ENCODE measurements at regions not wholly inside any gene's neighbourhood (a gene's known extent, or its start where the extent isn't known, plus 50 kb on each side); places are given as distances from the start of the nearest gene placed in this dataset.

- intact Hi-C loops (cut with DNase I; ENCODE audit: low total_unique reads): no loop called here
These were observed 1072.3 kb downstream of the FLRT2 start for GRCh38 chr14:86602263-86602662.

GRCh38 chr14:86601813-86602212, 1071.9 kb downstream of the FLRT2 start:
- Histone ChIP-seq H3K36me3 (no peaks in the 10 kb centered on the region), H3K4me1 (no peaks in the 10 kb centered on the region), H3K27ac (no peak overlapping the region), H3K4me3 (no peak overlapping the region), H3K9me3 (no peaks in the 10 kb centered on the region), H3K27me3 (no peaks in the 10 kb centered on the region)
- intact Hi-C loops (cut with DNase I; ENCODE audit: low total_unique reads): no loop called here
- DNase-seq (ENCODE audit: low spot score in 2 of 2): no peak
- TF ChIP-seq POLR2AphosphoS5 (IDR thresholded peaks at IDR 0.05) (no peak), POLR2A (IDR thresholded peaks at IDR 0.05) (no peak), CTCF (IDR thresholded peaks at IDR 0.05) (no peak)

More at GRCh38 chr14:86602263-86602662, 1072.3 kb downstream of the FLRT2 start:
- no peak for TF ChIP-seq POLR2A (IDR thresholded peaks at IDR 0.05)
- TF ChIP-seq CTCF (IDR thresholded peaks at IDR 0.05): no peak
- no peak for TF ChIP-seq POLR2AphosphoS5 (IDR thresholded peaks at IDR 0.05)
- H3K27ac ChIP-seq: no peak overlapping the region
- no peaks in the 10 kb centered on the region for H3K27me3 ChIP-seq
- H3K36me3 ChIP-seq: no peaks in the 10 kb centered on the region
- DNase-seq (ENCODE audit: low spot score in 2 of 2): no peak
- no peaks in the 10 kb centered on the region for H3K9me3 ChIP-seq
- H3K4me3 ChIP-seq: no peak overlapping the region
- H3K4me1 ChIP-seq: no peaks in the 10 kb centered on the region

- Histone ChIP-seq H3K36me3 (no peaks in the 10 kb centered on the region), H3K4me1 (no peaks in the 10 kb centered on the region), H3K4me3 (no peak overlapping the region), H3K27ac (no peak overlapping the region), H3K9me3 (no peaks in the 10 kb centered on the region), H3K27me3 (no peaks in the 10 kb centered on the region)
- intact Hi-C loops (cut with DNase I; ENCODE audit: low total_unique reads): no loop called here
- DNase-seq (ENCODE audit: low spot score in 2 of 2): no peak
- TF ChIP-seq POLR2A (IDR thresholded peaks at IDR 0.05): no peak
- TF ChIP-seq POLR2AphosphoS5 (IDR thresholded peaks at IDR 0.05): no peak
- TF ChIP-seq CTCF (IDR thresholded peaks at IDR 0.05): no peak
These were observed 1067.3 kb downstream of the FLRT2 start for GRCh38 chr14:86597279-86597678.

GRCh38 chr14:86596024-86596423, 1066.1 kb downstream of the FLRT2 start:
- H3K9me3 ChIP-seq: no peaks in the 10 kb centered on the region
- TF ChIP-seq POLR2A (IDR thresholded peaks at IDR 0.05) (no peak), POLR2AphosphoS5 (IDR thresholded peaks at IDR 0.05) (no peak), CTCF (IDR thresholded peaks at IDR 0.05) (no peak)
- H3K27ac ChIP-seq: no peak overlapping the region
- no peaks in the 10 kb centered on the region for H3K27me3 ChIP-seq
- no peaks in the 10 kb centered on the region for H3K4me1 ChIP-seq
- H3K4me3 ChIP-seq: no peak overlapping the region
- no peaks in the 10 kb centered on the region for H3K36me3 ChIP-seq
- no peak for DNase-seq (ENCODE audit: low spot score in 2 of 2)
- intact Hi-C loops (cut with DNase I; ENCODE audit: low total_unique reads): no loop called here

GRCh38 chr14:86575141-86575540, 1045.2 kb downstream of the FLRT2 start:
- no peak for DNase-seq (ENCODE audit: low spot score in 2 of 2)
- TF ChIP-seq POLR2A (IDR thresholded peaks at IDR 0.05): no peak
- TF ChIP-seq POLR2AphosphoS5 (IDR thresholded peaks at IDR 0.05): no peak
- no peak for TF ChIP-seq CTCF (IDR thresholded peaks at IDR 0.05)
- Histone ChIP-seq H3K27me3 (no peaks in the 10 kb centered on the region), H3K4me3 (no peak overlapping the region), H3K4me1 (no peaks in the 10 kb centered on the region), H3K27ac (no peak overlapping the region), H3K36me3 (no peaks in the 10 kb centered on the region), H3K9me3 (peaks cover 6 to 11% of the 10 kb centered on the region in 2 donors)
- intact Hi-C loops (cut with DNase I; ENCODE audit: low total_unique reads): no loop called here

All from breast epithelium (tissue), 4 donors.